GM12878 (cell line): ENCODE measurements at regions not wholly inside any gene's neighbourhood (a gene's known extent, or its start where the extent isn't known, plus 50 kb on each side); places are given as distances from the start of the nearest gene placed in this dataset.

Experiments
- ATAC-seq: fragments of 200-7000 bp; cut with Tn5 transposase; 3 replicates; pipeline ENCODE4 v1.9.1; 2020; ENCODE audit warnings: mild to moderate bottlenecking, moderate library complexity
- BruUV-seq: library from RNA; stranded (reverse); fragments of 400-500 nt; replicated peaks from 2 replicates; lab custom pipeline; 2021; lab: Mats Ljungman, UMichigan
- CTCF ChIA-PET: fragments of 300-600 bp; sonication (Branson Sonifier 250); formaldehyde crosslinking; extraction: SDS; loops from one replicate; lab custom pipeline; 2021; ENCODE audit warnings: inconsistent platforms; lab: Yijun Ruan, JAX
- POLR2A ChIA-PET: fragments of 350-600 bp; formaldehyde crosslinking; extraction: SDS; loops from one replicate; lab custom pipeline; 2021; ENCODE audit warnings: inconsistent platforms; lab: Charles Lee
- RAD21 ChIA-PET: fragments of 300-600 bp; sonication (Branson Sonifier 250); formaldehyde crosslinking; loops from one replicate; lab custom pipeline; 2023; ENCODE audit warnings: antibody characterized with exemption; ENCODE audit not compliant: unreplicated experiment; lab: Charles Lee
- SMC1A ChIA-PET: fragments of 300-600 bp; sonication (Branson Sonifier 250); formaldehyde crosslinking; loops from one replicate; lab custom pipeline; 2023; ENCODE audit not compliant: unreplicated experiment, uncharacterized antibody; lab: Charles Lee
- DNase-seq: peaks from one replicate; pipeline ENCODE4 v3.0.0-alpha.2; 2011; ENCODE audit warnings: low read depth, low spot score
- FAIRE-seq: peaks from 3 replicates; lab custom pipeline; 2011; peaks lifted over from hg19 to GRCh38; lab: Jason Lieb, UNC
- H2AFZ ChIP-seq: 2 replicates; pipeline ENCODE4 v1.6.0; 2011; ENCODE audit warnings: low read depth, low read length, control low read depth; ENCODE audit not compliant: control insufficient read depth
- H3K27ac ChIP-seq: 2 replicates; pipeline ENCODE4 v1.5.1; 2011; ENCODE audit warnings: control low read depth; ENCODE audit not compliant: control insufficient read depth, insufficient read depth
- H3K27me3 ChIP-seq, 2 experiments: replicated peaks in 1 of 2; 2 replicates each; pipeline versions ENCODE4 v1.6.0 to v1.6.1; 2011; ENCODE audit warnings: low read length in 1 of 2; ENCODE audit not compliant: control insufficient read depth in 2 of 2, insufficient read depth in 2 of 2
- H3K36me3 ChIP-seq, 2 experiments: 2 replicates each; pipeline ENCODE4 v1.5.1; 2011; ENCODE audit warnings: low read length in 1 of 2; ENCODE audit not compliant: control insufficient read depth in 2 of 2, insufficient read depth in 2 of 2
- H3K4me1 ChIP-seq: 2 replicates; pipeline ENCODE4 v1.6.1; 2011; ENCODE audit warnings: mild to moderate bottlenecking, low read length, moderate library complexity, mixed read lengths; ENCODE audit not compliant: control insufficient read depth, insufficient read depth
- H3K4me2 ChIP-seq: 2 replicates; pipeline ENCODE4 v1.6.0; 2011; ENCODE audit warnings: control low read depth; ENCODE audit not compliant: control insufficient read depth, insufficient read depth
- H3K4me3 ChIP-seq: fragments of 200-600 bp; sonication (generic); 2 replicates; pipeline ENCODE4 v1.5.1; 2016
- H3K79me2 ChIP-seq: 2 replicates; pipeline ENCODE4 v1.6.0; 2011; ENCODE audit warnings: low read length; ENCODE audit not compliant: control insufficient read depth, insufficient read depth
- H3K9ac ChIP-seq: 2 replicates; pipeline ENCODE4 v1.8.0; 2011; ENCODE audit warnings: low read length, control low read depth, mixed read lengths; ENCODE audit not compliant: control insufficient read depth, insufficient read depth
- H3K9me3 ChIP-seq: replicated peaks from 3 replicates; pipeline ENCODE4 v1.5.1; 2011; ENCODE audit warnings: mild to moderate bottlenecking, low read length; ENCODE audit not compliant: control insufficient read depth, insufficient read depth
- H4K20me1 ChIP-seq: 2 replicates; pipeline ENCODE4 v1.6.0; 2011; ENCODE audit not compliant: control insufficient read depth, insufficient read depth
- BMI1 ChIP-seq: fragments of 450-650 bp; IDR thresholded peaks from 2 replicates; pipeline ENCODE4 v1.6.1; 2016; ENCODE audit warnings: mild to moderate bottlenecking, moderate library complexity, borderline replicate concordance
- CBX5 ChIP-seq: sonication (generic); IDR thresholded peaks from 2 replicates; pipeline ENCODE4 v1.6.1; 2016; ENCODE audit warnings: low read depth, moderate library complexity, mild to moderate bottlenecking, inconsistent platforms
- CEBPB ChIP-seq, 2 experiments: fragments of 150-350 bp in 1 of 2; IDR thresholded peaks; 2 replicates each; pipeline ENCODE4 v1.6.1; 2012 to 2014; ENCODE audit warnings: low read depth in 2 of 2, low read length in 2 of 2, borderline replicate concordance in 1 of 2, inconsistent platforms in 1 of 2
- DPF2 ChIP-seq: fragments of 450-650 bp; IDR thresholded peaks from 2 replicates; pipeline ENCODE4 v1.6.1; 2017; ENCODE audit warnings: mild to moderate bottlenecking
- ELK1 ChIP-seq: IDR thresholded peaks from 2 replicates; pipeline ENCODE4 v1.6.1; 2012; ENCODE audit warnings: low read depth, low read length, improper control_type of control experiment
- IRF5 ChIP-seq: fragments of 450-650 bp; IDR thresholded peaks from 2 replicates; pipeline ENCODE4 v1.6.1; 2017; ENCODE audit warnings: borderline replicate concordance
- MXI1 ChIP-seq: fragments of 150-350 bp; IDR thresholded peaks from 2 replicates; pipeline ENCODE4 v1.6.1; 2011; ENCODE audit warnings: low read depth, mild to moderate bottlenecking, inconsistent platforms, low read length, improper control_type of control experiment
- SP1 ChIP-seq: IDR thresholded peaks from one replicate; pipeline ENCODE4 v1.6.1; 2011; ENCODE audit warnings: low read depth, low read length
- TCF12 ChIP-seq: IDR thresholded peaks from 2 replicates; pipeline ENCODE4 v1.6.1; 2011; ENCODE audit warnings: low read depth, mild to moderate bottlenecking, low read length
- YBX1 ChIP-seq: fragments of 450-650 bp; IDR thresholded peaks from 2 replicates; pipeline ENCODE4 v1.6.1; 2016; ENCODE audit warnings: antibody characterized with exemption
- ZBTB4 ChIP-seq: fragments of 450-650 bp; formaldehyde crosslinking; IDR thresholded peaks from 2 replicates; pipeline ENCODE4 v1.4.0; 2022; ENCODE audit warnings: mild to moderate bottlenecking, moderate library complexity
- ZBTB40 ChIP-seq: fragments of 450-650 bp; IDR thresholded peaks from 2 replicates; pipeline ENCODE4 v1.6.1; 2016; ENCODE audit warnings: mild to moderate bottlenecking, moderate library complexity, borderline replicate concordance
- ZNF274 ChIP-seq: IDR thresholded peaks from one replicate; pipeline ENCODE4 v1.8.0; 2011; ENCODE audit not compliant: insufficient read length, insufficient read depth
- WGBS: methylation state at CpG from one replicate; pipeline ENCODE4 v1.1.6; 2016; ENCODE audit warnings: low lambda C conversion rate; ENCODE audit not compliant: insufficient replicate concordance, insufficient coverage; ENCODE audit errors: missing lambda C conversion rate; 5-methylcytosine and 5-hydroxymethylcytosine counted together
- in situ Hi-C: fragments of 300-500 bp; cut with MboI; formaldehyde crosslinking; loops from 9 replicates; pipeline ENCODE4 v1.14.3; 2018; ENCODE audit warnings: mixed read lengths
- intact Hi-C: fragments of 100-400 bp; cut with micrococcal nuclease; formaldehyde crosslinking; loops from one replicate; pipeline ENCODE4 v1.14.2; 2022; ENCODE audit not compliant: unreplicated experiment

- SMC1A ChIA-PET, result no interaction called here
- H3K4me2 ChIP-seq, result no peak overlapping the region
- in situ Hi-C loops, result no loop called here
- no peak for ATAC-seq
- RAD21 ChIA-PET, result no interaction called here
- BruUV-seq, result no TSS peak
- DNase-seq, result no peak
- no peaks in the 10 kb centered on the region for H3K27me3 ChIP-seq
- TF ChIP-seq ELK1 (no peak), ZBTB40 (no peak), MXI1 (no peak), ZNF274 (no peak), IRF5 (no peak), TCF12 (no peak), CBX5 (no peak), CEBPB (IDR thresholded peaks at IDR 0.05; ENCODE audit: borderline replicate concordance in 1 of 2, low read depth in 2 of 2, low read length in 2 of 2) (no peak), SP1 (no peak), ZBTB4 (no peak), BMI1 (no peak), DPF2 (no peak), YBX1 (no peak)
- H3K9me3 ChIP-seq, result no peaks in the 10 kb centered on the region
- FAIRE-seq, result no peak
- H3K79me2 ChIP-seq, result no peaks in the 10 kb centered on the region
- H3K9ac ChIP-seq, result no peak overlapping the region
- CTCF ChIA-PET, result interaction anchor here (0.6 kb wide), 1 partner anchor 64 kb away, joined by 3 read pairs; no protein-coding TSS in a partner anchor
- WGBS, result 95% methylated on average over 1 of the region's 1 CpG
- H3K27ac ChIP-seq, result no peak overlapping the region
- no peak overlapping the region for H3K4me3 ChIP-seq
- POLR2A ChIA-PET, result no interaction called here
- H3K36me3 ChIP-seq, result no peaks in the 10 kb centered on the region
- no peaks in the 10 kb centered on the region for H4K20me1 ChIP-seq
- intact Hi-C loops, result no loop called here
- no peak overlapping the region for H2AFZ ChIP-seq
- H3K4me1 ChIP-seq, result no peaks in the 10 kb centered on the region
These were observed 1034.2 kb downstream of the SORCS3 start for GRCh38 chr10:105675333-105675732.
